Common myeloid progenitor, CD34-positive (primary cell): ENCODE measurements at regions not wholly inside any gene's neighbourhood (a gene's known extent, or its start where the extent isn't known, plus 50 kb on each side); places are given as distances from the start of the nearest gene placed in this dataset.

Experiments used
- CTCF ChIA-PET: fragments of 350-600 bp; sonication (Branson Sonifier 250); formaldehyde crosslinking; loops from one replicate; lab custom pipeline; 2021; ENCODE audit warnings: antibody characterized with exemption; lab: Charles Lee
- POLR2A ChIA-PET: fragments of 350-600 bp; sonication (Branson Sonifier 250); formaldehyde crosslinking; loops from one replicate; lab custom pipeline; 2021; ENCODE audit warnings: antibody characterized with exemption; lab: Charles Lee
- DNase-seq, 3 donors: peaks; one replicate each; pipeline versions ENCODE4 v3.0.0 to v3.0.0-alpha.2; 2013
- H3K27ac ChIP-seq, 2 experiments: 1 replicate in 1 of 2; 2 replicates in 1 of 2; pipeline ENCODE4 v1.7.0; 2013; ENCODE audit warnings: inconsistent platforms in 2 of 2, low read length in 2 of 2, mild to moderate bottlenecking in 2 of 2, low read depth in 1 of 2, moderate library complexity in 1 of 2; ENCODE audit not compliant: severe bottlenecking in 2 of 2, insufficient read depth in 1 of 2, poor library complexity in 1 of 2
- H3K27me3 ChIP-seq, 5 experiments: replicated peaks in 2 of 5; 1 replicate in 3 of 5; 2 replicates in 2 of 5; pipeline versions ENCODE4 v1.6.1 to v1.7.0; 2013; ENCODE audit warnings: low read length in 4 of 5, mild to moderate bottlenecking in 2 of 5, moderate library complexity in 2 of 5, inconsistent platforms in 1 of 5; ENCODE audit not compliant: insufficient read depth in 5 of 5, control insufficient read depth in 4 of 5
- H3K36me3 ChIP-seq, 4 experiments: 1 replicate in 2 of 4; 2 replicates in 2 of 4; pipeline versions ENCODE4 v1.6.1 to v1.7.0; 2013; ENCODE audit warnings: low read length in 3 of 4, control low read depth in 1 of 4, mild to moderate bottlenecking in 1 of 4; ENCODE audit not compliant: control insufficient read depth in 4 of 4, insufficient read depth in 4 of 4
- H3K4me1 ChIP-seq, 4 experiments: 1 replicate in 3 of 4; 2 replicates in 1 of 4; pipeline versions ENCODE4 v1.6.1 to v1.7.1; 2013; ENCODE audit warnings: low read length in 3 of 4, mild to moderate bottlenecking in 3 of 4, control low read depth in 1 of 4, inconsistent platforms in 1 of 4, moderate library complexity in 1 of 4; ENCODE audit not compliant: control insufficient read depth in 4 of 4, insufficient read depth in 4 of 4; ENCODE audit errors: control extremely low read depth in 1 of 4
- H3K4me3 ChIP-seq, 7 experiments: 1 replicate in 4 of 7; 2 replicates in 3 of 7; pipeline versions ENCODE4 v1.5.1 to v1.7.0; 2013; ENCODE audit warnings: mild to moderate bottlenecking in 7 of 7, low read length in 6 of 7, moderate library complexity in 6 of 7, inconsistent platforms in 2 of 7, low read depth in 2 of 7, control low read depth in 1 of 7; ENCODE audit not compliant: insufficient read depth in 4 of 7, control insufficient read depth in 1 of 7; ENCODE audit errors: extremely low read depth in 1 of 7
- H3K9me3 ChIP-seq, 5 experiments: 1 replicate in 4 of 5; 2 replicates in 1 of 5; pipeline versions ENCODE4 v1.6.1 to v1.7.1; 2013; ENCODE audit warnings: low read length in 4 of 5, mild to moderate bottlenecking in 2 of 5, inconsistent platforms in 1 of 5, low read depth in 1 of 5, moderate library complexity in 1 of 5; ENCODE audit not compliant: control insufficient read depth in 4 of 5, insufficient read depth in 2 of 5; ENCODE audit errors: control extremely low read depth in 1 of 5
- WGBS: methylation state at CpG from one replicate; pipeline ENCODE4 v1.1.5; 2013; ENCODE audit not compliant: insufficient coverage; 5-methylcytosine and 5-hydroxymethylcytosine counted together

DNA sequence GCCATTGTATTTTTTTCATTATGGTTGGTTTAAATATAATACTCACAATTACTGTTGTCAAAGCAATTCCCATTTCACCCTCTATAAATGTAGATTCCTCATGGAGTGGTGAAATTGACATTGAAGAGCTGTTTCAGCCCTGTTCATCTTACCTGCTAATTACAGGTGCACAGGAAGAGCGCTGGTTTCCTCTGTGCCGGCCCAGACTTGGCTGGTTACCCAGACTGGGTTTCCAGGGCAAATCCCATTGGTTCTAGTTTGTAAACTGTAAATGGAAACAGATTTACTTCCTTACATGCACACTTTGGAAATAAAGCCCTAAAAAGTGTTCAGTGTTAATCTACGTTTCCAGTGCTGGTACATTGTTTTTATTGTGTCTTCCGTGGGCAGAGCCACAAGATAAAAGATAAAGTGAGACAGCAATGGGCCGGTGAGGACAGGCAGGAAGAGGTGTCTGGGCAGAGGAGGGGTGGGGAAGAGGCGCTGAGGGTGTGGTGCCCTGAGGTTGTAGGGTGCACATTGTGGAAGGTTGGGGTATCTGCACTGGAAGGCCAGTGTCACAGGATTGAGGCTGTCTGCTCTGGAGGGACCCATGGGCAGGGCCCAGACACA lies 71.6 kb upstream of the ZPBP start:
- Histone ChIP-seq H3K27me3 (no peaks in the 10 kb centered on the region), H3K9me3 (no peaks in the 10 kb centered on the region), H3K4me1 (peaks cover 7 to 33% (median 24%) of the 10 kb centered on the region in 4 experiments), H3K27ac (no peak overlapping the region), H3K36me3 (no peaks in the 10 kb centered on the region), H3K4me3 (peak overlapping the region in 1 of 7 experiments; percentile 5)
- no peak for DNase-seq
- WGBS = 33% methylated on average over 4 of the region's 6 CpGs
- ChIA-PET CTCF (interaction anchor here (1.0 to 2.2 kb wide), 5 partner anchors 9 to 147 kb away, joined by 3 to 7 read pairs (median 5); no protein-coding TSS in a partner anchor), POLR2A (interaction anchor here (0.9 kb wide), 1 partner anchor 11 kb away, joined by 3 read pairs; no protein-coding TSS in a partner anchor)

DNA sequence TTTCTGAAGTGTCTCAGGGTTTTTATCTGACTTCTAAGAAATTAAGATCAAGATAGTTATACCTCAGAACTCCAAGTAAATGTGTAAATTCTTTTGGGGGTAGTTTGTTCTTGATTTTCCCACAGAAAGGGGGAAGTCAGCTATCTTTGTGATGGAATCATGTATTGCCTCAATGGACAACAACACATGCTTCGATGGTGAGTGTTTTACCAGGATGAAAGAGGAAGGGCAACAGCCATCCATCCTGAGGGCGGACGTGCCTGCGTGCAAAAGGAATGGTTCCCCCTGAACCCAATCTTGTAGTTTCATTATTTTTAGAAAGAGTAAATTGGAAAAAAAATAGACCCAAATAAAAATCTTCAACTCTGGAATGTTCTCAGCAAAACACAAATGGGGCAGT lies 67.2 kb upstream of the ZPBP start:
- H3K4me1 ChIP-seq = peaks cover 10 to 40% (median 29%) of the 10 kb centered on the region in 4 experiments
- CTCF ChIA-PET = interaction anchor here (0.6 kb wide), 1 partner anchor 11 kb away, joined by 3 read pairs; no protein-coding TSS in a partner anchor
- no peak for DNase-seq
- 67% methylated on average over 1 of the region's 4 CpGs for WGBS
- H3K4me3 ChIP-seq = no peak overlapping the region
- no peaks in the 10 kb centered on the region for H3K27me3 ChIP-seq
- H3K27ac ChIP-seq = no peak overlapping the region
- no peaks in the 10 kb centered on the region for H3K36me3 ChIP-seq
- POLR2A ChIA-PET = no interaction called here
- no peaks in the 10 kb centered on the region for H3K9me3 ChIP-seq

DNA sequence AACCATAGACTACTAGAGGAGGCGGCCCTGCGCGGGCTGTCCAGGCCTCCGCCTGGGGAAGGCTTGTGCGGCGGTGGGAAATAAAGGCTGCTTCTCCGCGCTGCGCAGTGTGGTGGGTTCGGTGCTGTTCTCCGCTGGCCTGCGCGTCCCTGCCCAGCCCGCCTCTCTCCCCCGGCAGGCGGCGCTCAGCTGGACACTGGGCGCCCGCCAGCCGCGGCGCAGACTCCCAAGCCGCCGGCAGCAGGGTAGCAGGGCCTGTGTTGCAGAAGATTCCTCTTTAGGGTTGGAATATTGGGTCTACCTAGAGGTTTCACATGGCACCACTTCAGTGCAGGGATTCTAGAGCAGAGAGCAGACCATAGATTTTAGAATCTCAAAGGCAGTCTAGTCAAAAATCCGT lies 66.1 kb upstream of the ZPBP start:
- 98% methylated on average over 21 of the region's 25 CpGs for WGBS
- Histone ChIP-seq H3K27me3 (no peaks in the 10 kb centered on the region), H3K4me1 (peaks cover 8 to 29% (median 20%) of the 10 kb centered on the region in 4 experiments), H3K9me3 (no peaks in the 10 kb centered on the region), H3K27ac (no peak overlapping the region), H3K4me3 (no peak overlapping the region), H3K36me3 (no peaks in the 10 kb centered on the region)
- DNase-seq = no peak
- POLR2A ChIA-PET = no interaction called here
- CTCF ChIA-PET = no interaction called here

DNA sequence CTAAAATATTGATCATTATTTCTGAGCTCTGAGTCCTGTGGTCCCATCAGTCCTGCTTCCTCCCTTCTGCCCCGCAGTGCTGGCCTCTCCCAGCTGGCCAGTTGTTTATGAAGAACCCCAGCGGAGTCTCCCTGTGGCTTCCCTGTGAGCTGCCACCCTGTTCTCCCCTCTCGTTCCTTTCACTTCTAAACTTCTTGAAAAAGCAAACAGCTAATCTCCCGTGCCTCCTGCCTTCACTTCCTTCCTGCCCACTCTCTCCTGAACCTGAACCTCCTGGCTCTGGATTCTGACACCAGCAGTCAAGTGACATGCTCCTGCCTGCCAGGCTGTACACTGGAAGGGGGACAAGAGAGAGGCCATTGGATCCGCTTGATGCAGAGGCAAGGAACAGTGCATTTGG lies 63.7 kb upstream of the ZPBP start:
- POLR2A ChIA-PET = interaction anchor here (0.6 kb wide), 1 partner anchor 42 kb away, joined by 5 read pairs; no protein-coding TSS in a partner anchor
- Histone ChIP-seq H3K36me3 (no peaks in the 10 kb centered on the region), H3K27me3 (no peaks in the 10 kb centered on the region), H3K9me3 (no peaks in the 10 kb centered on the region), H3K27ac (peak overlapping the region; percentile 75 to 88), H3K4me1 (peaks cover 8 to 34% (median 24%) of the 10 kb centered on the region in 4 experiments), H3K4me3 (peak overlapping the region in 5 of 7 experiments; percentile 5 to 56 (median 26))
- CTCF ChIA-PET = interaction anchor here (0.8 to 2.3 kb wide), 14 partner anchors 9 to 261 kb away, joined by 3 to 15 read pairs (median 4); partner anchors contain the start of gene IKZF1
- DNase-seq = peak; percentile 86 to 96 (median 94)
- 5% methylated on average over 5 of the region's 5 CpGs for WGBS

DNA sequence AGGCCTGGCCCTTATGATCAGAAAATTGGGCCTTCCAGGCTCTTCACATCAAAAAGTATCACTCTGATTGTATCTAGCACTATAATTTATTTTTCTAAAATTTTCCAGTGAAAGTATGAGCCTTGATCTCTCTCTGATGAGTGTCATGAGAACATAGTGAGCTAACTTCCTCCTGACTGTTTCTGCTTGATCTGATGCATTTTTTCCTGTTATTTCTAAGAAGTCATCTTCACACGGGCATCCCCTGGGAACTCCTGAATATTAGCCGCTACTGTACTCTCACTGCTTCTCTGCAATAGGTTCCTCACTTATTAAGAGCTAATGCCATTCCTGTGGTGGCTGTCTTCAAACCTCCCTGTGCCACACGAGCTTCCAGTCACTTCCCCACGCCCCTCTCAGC lies 63.1 kb upstream of the ZPBP start:
- peak overlapping the region in 5 of 7 experiments; percentile 3 to 56 (median 7) for H3K4me3 ChIP-seq
- POLR2A ChIA-PET = interaction anchor here (0.6 to 1.2 kb wide), 2 partner anchors 41 to 148 kb away, joined by 3 to 5 read pairs; partner anchors contain the start of gene IKZF1

DNA sequence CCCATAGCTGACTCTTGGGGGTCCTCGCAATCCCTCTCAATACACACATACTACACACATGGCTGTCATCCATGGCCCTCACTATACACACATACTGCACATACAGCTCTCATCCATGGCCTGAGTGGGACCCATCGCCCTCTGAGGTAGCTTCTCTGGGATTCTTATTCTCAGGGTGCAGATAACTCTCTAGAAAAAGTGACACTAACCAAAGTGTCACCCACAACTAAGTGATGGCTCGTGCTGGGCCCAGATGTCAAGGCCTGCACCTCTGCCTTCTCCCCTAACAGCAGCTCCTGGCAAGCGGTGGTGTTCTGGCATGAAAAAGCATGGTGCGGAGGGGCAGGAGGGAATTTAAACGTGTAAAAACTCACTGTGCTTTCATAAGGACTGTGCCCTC lies 62.7 kb upstream of the ZPBP start:
- no peak for DNase-seq
- Histone ChIP-seq H3K36me3 (no peaks in the 10 kb centered on the region), H3K27me3 (no peaks in the 10 kb centered on the region), H3K4me3 (peak overlapping the region in 2 of 7 experiments; percentile 3 to 40), H3K4me1 (peaks cover 10 to 44% (median 30%) of the 10 kb centered on the region in 4 experiments), H3K9me3 (no peaks in the 10 kb centered on the region), H3K27ac (peak overlapping the region; percentile 75 to 88)
- ChIA-PET CTCF (interaction anchor here (0.8 to 2.3 kb wide), 11 partner anchors 8 to 262 kb away, joined by 3 to 15 read pairs (median 5); partner anchors contain the start of gene IKZF1), POLR2A (interaction anchor here (1.2 kb wide), 1 partner anchor 149 kb away, joined by 3 read pairs; the partner anchor contains the start of gene IKZF1)
- 97% methylated on average over 5 of the region's 6 CpGs for WGBS

More for the DNA sequence above, 63.1 kb upstream of the ZPBP start:
- Histone ChIP-seq H3K4me1 (peaks cover 8 to 39% (median 26%) of the 10 kb centered on the region in 4 experiments), H3K27ac (peak overlapping the region; percentile 75 to 88), H3K9me3 (no peaks in the 10 kb centered on the region), H3K36me3 (no peaks in the 10 kb centered on the region), H3K27me3 (no peaks in the 10 kb centered on the region)
- peak in 2 of 3 donors; percentile 28 to 48 for DNase-seq
- 17% methylated on average over 4 of the region's 4 CpGs for WGBS
- CTCF ChIA-PET = interaction anchor here (0.8 to 2.3 kb wide), 15 partner anchors 8 to 262 kb away, joined by 3 to 15 read pairs (median 4); partner anchors contain the start of gene IKZF1
